ENCODE measurements at regions not wholly inside any gene's neighbourhood (a gene's known extent, or its start where the extent isn't known, plus 50 kb on each side); places are given as distances from the start of the nearest gene placed in this dataset.

DNA sequence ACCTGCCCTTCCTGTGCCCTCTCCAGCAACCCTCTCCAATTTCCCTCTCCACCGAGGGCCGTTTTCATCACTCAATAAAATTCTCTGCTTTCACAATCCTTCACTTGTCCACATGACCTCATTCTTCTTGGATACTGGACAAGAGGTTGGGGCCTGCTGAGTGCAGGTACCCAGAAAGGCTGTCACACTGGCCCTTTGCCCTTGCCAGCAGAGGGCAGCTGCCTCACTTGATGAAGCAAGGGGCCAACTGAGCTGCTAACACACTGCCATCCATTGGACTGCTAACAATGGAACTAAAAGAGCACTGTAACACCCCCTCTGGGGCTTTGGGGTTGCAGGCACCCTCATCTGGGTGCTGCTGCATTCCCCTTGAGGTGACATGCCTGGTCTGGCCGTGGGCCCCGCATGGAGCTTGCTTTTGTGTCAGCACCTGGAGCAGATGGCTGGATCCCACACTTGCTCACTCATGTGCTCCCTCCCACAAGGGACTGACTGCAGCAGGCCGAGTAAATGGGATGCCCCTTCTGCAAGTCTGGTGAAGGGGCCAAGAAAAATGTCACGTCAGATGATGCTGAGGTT is 308.1 kb upstream of the ADCY2 start:
- Histone ChIP-seq H3K27ac (ENCODE audit: low read depth, low read length) (no peak overlapping the region), H3K4me2 (ENCODE audit: low read length) (no peak overlapping the region), H3K4me1 (ENCODE audit: control insufficient read depth, low read length) (no peaks in the 10 kb centered on the region), H3K79me2 (ENCODE audit: control insufficient read depth, low read length) (no peaks in the 10 kb centered on the region), H3K27me3 (ENCODE audit: control insufficient read depth, low read length) (no peaks in the 10 kb centered on the region), H3F3A (ENCODE audit: control insufficient read depth, insufficient read depth) (no peaks in the 10 kb centered on the region), H3K4me3 (ENCODE audit: low read length) (no peak overlapping the region), H3K9me2 (replicated peaks; ENCODE audit: control insufficient read depth, low read length) (no peaks in the 10 kb centered on the region), H4K20me1 (ENCODE audit: control insufficient read depth, insufficient read depth, low read depth, low read length) (no peaks in the 10 kb centered on the region), H3K9me3 (ENCODE audit: control insufficient read depth, insufficient read depth, low read length) (no peaks in the 10 kb centered on the region), H3K36me3 (ENCODE audit: control insufficient read depth, low read length) (no peaks in the 10 kb centered on the region)
- TF ChIP-seq EZH2phosphoT487 (IDR thresholded peaks at IDR 0.05; ENCODE audit: borderline replicate concordance, low read length) = no peak
- no peak for TF ChIP-seq CTCF (IDR thresholded peaks at IDR 0.05; ENCODE audit: low read depth, low read length, poor library complexity, severe bottlenecking)

DNA sequence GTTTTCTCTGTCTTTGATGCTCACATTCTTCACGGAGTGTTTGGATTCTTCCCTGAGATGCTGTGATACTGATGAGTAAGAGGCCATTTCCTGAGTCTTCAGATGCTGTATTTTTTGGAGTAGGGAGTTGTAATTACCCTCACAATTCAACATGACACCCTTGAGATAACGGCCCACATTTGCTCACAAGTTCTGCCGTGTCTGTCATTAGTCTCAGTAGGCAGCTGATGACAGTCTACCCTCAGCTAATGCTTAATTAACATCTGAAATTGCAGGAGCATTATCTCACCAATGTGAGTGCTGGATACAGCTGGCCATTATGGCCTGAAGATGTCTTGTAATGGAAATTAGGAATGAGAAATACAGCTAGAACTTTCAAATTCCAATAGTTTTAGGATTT is 307.1 kb upstream of the ADCY2 start:
- H3K36me3 ChIP-seq (ENCODE audit: control insufficient read depth, low read length) = no peaks in the 10 kb centered on the region
- H3K9me3 ChIP-seq (ENCODE audit: control insufficient read depth, insufficient read depth, low read length) = no peaks in the 10 kb centered on the region
- H3K79me2 ChIP-seq (ENCODE audit: control insufficient read depth, low read length) = no peaks in the 10 kb centered on the region
- H3K4me3 ChIP-seq (ENCODE audit: low read length) = no peak overlapping the region
- H3K9me2 ChIP-seq (replicated peaks; ENCODE audit: control insufficient read depth, low read length) = no peaks in the 10 kb centered on the region
- no peak overlapping the region for H3K27ac ChIP-seq (ENCODE audit: low read depth, low read length)
- H3F3A ChIP-seq (ENCODE audit: control insufficient read depth, insufficient read depth) = no peaks in the 10 kb centered on the region
- TF ChIP-seq EZH2phosphoT487 (IDR thresholded peaks at IDR 0.05; ENCODE audit: borderline replicate concordance, low read length) = no peak
- TF ChIP-seq CTCF (IDR thresholded peaks at IDR 0.05; ENCODE audit: low read depth, low read length, poor library complexity, severe bottlenecking) = no peak
- H3K27me3 ChIP-seq (ENCODE audit: control insufficient read depth, low read length) = no peaks in the 10 kb centered on the region
- no peaks in the 10 kb centered on the region for H4K20me1 ChIP-seq (ENCODE audit: control insufficient read depth, insufficient read depth, low read depth, low read length)
- H3K4me1 ChIP-seq (ENCODE audit: control insufficient read depth, low read length) = no peaks in the 10 kb centered on the region
- H3K4me2 ChIP-seq (ENCODE audit: low read length) = no peak overlapping the region

GRCh38 chr5:7094626-7095025 is 301.3 kb upstream of the ADCY2 start:
- Histone ChIP-seq H3K4me2 (ENCODE audit: low read length) (no peak overlapping the region), H3K9me3 (ENCODE audit: control insufficient read depth, insufficient read depth, low read length) (no peaks in the 10 kb centered on the region), H3K27ac (ENCODE audit: low read depth, low read length) (no peak overlapping the region), H3F3A (ENCODE audit: control insufficient read depth, insufficient read depth) (no peaks in the 10 kb centered on the region), H3K27me3 (ENCODE audit: control insufficient read depth, low read length) (no peaks in the 10 kb centered on the region), H3K4me3 (ENCODE audit: low read length) (no peak overlapping the region), H3K36me3 (ENCODE audit: control insufficient read depth, low read length) (no peaks in the 10 kb centered on the region), H3K9me2 (replicated peaks; ENCODE audit: control insufficient read depth, low read length) (no peaks in the 10 kb centered on the region), H3K4me1 (ENCODE audit: control insufficient read depth, low read length) (no peaks in the 10 kb centered on the region), H4K20me1 (ENCODE audit: control insufficient read depth, insufficient read depth, low read depth, low read length) (no peaks in the 10 kb centered on the region), H3K79me2 (ENCODE audit: control insufficient read depth, low read length) (no peaks in the 10 kb centered on the region)
- TF ChIP-seq EZH2phosphoT487 (IDR thresholded peaks at IDR 0.05; ENCODE audit: borderline replicate concordance, low read length) = no peak
- no peak for TF ChIP-seq CTCF (IDR thresholded peaks at IDR 0.05; ENCODE audit: low read depth, low read length, poor library complexity, severe bottlenecking)
